CD4-positive, alpha-beta T cell treated with Interleukin-15 for 4 hours (primary cell): ENCODE measurements at regions not wholly inside any gene's neighbourhood (a gene's known extent, or its start where the extent isn't known, plus 50 kb on each side); places are given as distances from the start of the nearest gene placed in this dataset.
"Not testable (repeated sequence)": the region's sequence is repeated elsewhere in the genome, so short reads cannot be mapped to it uniquely, and the experiment has no call there.

Experiments used
- DNase-seq: peaks from one replicate; pipeline ENCODE4 v3.0.0-alpha.2; 2020; ENCODE audit warnings: low spot score

GRCh38 chr5:166724284-166724683 is 1567.2 kb upstream of the WWC1 start:
- no peak for DNase-seq

DNA sequence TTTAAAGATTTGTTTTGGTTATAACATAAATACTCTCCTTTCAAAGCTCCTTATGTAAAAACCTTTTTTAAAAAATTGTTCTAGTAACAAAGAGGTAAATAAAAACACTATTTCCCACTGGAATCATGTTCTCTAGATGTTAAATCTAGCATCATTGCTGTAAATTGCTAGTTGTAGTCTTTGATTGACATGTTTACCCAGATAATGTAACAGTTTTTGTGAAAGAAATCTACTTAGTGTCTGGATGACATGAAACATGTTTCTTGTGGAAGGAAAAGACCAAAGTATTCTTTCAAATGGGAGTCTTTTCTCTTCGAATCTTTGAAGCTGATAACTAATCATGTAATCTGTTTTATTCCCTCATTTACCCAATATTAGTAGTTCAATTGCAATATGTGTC is 1565.9 kb upstream of the WWC1 start:
- DNase-seq, result no peak

DNA sequence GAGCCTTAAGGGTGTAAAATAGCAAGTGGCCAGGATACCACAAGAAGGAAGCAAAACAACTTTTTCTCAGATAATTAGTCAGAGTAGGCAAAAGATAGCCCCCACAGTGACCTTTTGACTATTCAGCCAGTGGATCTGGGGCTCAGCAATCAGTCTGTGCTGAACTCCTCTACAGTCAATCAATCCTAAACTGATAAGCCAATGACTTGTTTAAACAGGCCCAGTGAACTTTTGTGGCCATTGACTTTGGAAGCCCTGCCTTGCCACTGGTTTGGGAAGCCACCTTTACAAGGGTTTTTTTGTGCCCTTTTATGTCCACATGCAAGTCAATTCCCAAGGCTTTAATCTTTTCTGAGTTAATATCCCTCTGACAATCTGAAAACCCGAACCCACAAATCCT is 1565.0 kb upstream of the WWC1 start:
- no peak for DNase-seq

DNA sequence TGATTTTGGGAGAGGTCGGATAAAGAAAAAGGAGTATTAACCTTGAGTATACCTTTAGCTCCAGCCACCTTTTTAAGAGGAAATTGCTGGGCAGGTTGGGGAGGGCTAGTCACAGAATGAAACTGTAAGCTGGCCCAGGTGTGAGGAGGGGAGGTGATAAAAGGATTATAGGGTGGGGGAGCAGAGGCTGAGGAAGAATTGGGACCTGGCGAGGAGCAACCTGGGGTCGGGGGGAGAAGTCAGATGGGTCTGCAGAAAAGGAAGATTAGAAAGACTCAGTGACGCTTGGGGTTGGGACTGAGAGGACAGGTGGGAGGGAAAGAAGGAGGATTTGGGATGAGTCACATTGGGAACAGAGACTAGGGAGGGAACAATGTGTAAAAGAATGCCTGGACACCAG is 1548.5 kb upstream of the WWC1 start:
- DNase-seq, result not testable (repeated sequence)

DNA sequence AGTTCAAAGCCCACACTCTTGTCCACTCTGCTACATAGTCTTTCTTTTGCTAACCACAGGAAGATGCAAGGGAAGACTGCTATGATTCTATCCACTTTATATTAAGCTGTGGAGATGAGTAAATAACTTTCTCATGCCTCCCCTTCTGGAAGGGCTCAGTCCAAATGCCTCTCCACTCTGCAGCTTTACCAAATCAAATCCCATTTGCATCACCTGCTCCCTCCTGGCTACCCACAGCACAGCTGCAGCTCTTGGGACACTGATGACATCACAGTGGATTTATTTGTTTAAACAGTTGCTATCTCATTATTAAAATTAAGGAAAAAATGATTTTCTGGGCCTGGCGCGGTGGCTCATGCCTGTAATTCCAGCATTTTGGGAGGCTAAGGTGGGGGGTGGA is 1544.9 kb upstream of the WWC1 start:
- no peak for DNase-seq

GRCh38 chr5:166750376-166750775 is 1541.1 kb upstream of the WWC1 start:
- no peak for DNase-seq

DNA sequence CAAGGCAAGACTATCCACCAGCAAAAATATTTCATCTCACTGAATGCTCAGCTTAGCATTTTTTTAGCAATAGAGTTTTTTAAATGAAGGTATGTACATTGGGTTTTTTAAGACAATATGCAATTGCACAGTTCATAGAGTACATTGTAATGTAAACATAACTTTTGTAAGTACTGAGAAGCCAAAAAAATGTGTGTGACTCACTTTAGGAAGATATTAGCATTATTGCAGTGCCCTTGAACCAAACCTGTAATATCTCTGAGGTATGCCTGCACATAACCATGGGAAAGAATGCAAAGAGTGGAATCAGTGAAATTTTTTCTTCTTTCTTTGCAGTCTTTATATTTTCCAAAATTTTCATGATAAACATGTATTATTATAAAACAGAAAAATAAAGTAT is 1533.3 kb upstream of the WWC1 start:
- no peak for DNase-seq

- DNase-seq, result no peak
Measured at GRCh38 chr5:166767858-166768257, 1523.6 kb upstream of the WWC1 start.

GRCh38 chr5:166768536-166768935 is 1522.9 kb upstream of the WWC1 start:
- no peak for DNase-seq

GRCh38 chr5:166772770-166773169 is 1518.7 kb upstream of the WWC1 start:
- no peak for DNase-seq

GRCh38 chr5:166781737-166782136 is 1509.7 kb upstream of the WWC1 start:
- DNase-seq, result no peak

DNA sequence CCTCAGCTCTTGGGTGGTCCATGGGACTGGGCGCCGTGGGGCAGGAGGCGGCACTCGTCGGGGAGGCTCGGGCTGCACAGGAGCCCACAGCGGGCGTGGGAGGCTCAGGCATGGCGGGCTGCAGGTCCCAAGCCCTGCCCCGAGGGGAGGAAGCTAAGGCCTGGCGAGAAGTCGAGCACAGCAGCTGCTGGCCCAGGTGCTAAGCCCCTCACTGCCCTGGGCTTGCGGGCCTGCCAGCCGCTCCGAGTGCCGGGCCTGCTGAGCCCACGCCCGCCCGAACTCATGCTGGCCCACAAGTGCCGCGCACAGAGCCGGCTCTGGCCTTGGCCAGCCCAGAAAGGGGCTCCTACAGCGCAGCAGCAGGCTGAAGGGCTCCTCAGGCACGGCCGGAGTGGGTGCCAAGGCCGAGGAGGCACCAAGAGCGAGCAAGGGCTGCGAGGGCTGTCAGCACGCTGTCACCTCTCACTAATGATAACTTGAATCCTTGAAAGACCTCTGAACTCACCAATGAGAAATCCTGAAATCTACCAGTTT is 1506.8 kb upstream of the WWC1 start:
- DNase-seq, result no peak

- no peak for DNase-seq
Measured at GRCh38 chr5:166786178-166786577, 1505.3 kb upstream of the WWC1 start.

DNA sequence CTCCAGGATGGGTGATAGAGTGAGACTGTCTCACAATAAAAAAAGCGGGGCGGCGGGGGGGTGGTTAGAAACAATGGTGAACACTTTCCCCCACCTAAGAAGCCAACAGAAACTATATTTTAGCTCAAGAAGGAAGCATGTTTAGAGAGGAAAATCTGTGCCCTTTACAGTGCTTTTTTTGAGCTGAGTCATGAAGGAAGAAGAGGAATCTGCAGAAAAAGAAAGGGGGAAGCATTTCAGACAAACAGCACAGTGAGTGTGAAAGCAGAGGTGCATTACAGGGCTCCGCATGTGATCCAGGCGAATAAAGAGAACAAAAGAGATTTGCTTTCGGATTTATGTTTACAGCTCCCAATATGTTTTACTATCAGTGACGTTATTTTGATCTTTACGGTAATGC is 1504.6 kb upstream of the WWC1 start:
- no peak for DNase-seq

- no peak for DNase-seq
Measured at GRCh38 chr5:166788050-166788449, 1503.4 kb upstream of the WWC1 start.

DNA sequence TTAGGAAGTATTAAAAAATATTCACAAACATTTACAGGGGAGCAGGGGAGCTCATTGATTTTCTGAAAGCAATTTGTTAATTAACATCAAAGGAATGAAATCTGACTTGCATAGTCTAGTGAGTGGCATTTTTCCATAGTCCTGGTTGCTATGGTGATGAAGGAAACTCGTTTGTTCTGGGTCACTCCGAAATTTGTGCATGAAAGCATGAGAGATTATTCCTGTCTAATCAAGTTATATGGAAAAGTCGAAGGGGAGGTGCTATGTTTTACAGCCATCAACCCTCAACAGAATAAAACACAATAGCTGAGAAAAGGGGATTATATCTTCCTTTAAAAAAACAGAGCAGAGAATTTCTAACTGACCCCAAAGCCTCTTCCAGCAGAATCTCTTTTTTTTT is 1495.7 kb upstream of the WWC1 start:
- DNase-seq, result no peak

GRCh38 chr5:166803058-166803457 is 1488.4 kb upstream of the WWC1 start:
- DNase-seq, result no peak

DNA sequence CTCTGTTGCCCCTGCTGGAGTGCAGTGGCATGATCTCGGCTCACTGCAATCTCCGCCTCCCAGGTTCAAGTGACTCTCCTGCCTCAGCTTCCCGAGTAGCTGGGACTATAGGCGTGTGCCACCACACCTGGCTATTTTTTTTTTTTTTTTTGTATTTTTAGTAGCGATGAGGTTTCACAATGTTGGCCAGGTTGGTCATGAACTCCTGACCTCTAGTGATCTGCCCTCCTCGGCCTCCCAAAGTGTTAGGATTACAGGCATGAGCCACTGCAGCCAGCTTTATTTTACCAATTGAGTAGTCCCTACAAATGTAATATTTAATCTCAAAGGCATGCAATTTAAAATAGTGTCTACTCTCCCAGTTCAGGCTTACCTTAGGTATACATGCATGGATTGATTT is 1487.2 kb upstream of the WWC1 start:
- DNase-seq, result not testable (repeated sequence)

- not testable (repeated sequence) for DNase-seq
Measured at GRCh38 chr5:166804693-166805092, 1486.8 kb upstream of the WWC1 start.

DNA sequence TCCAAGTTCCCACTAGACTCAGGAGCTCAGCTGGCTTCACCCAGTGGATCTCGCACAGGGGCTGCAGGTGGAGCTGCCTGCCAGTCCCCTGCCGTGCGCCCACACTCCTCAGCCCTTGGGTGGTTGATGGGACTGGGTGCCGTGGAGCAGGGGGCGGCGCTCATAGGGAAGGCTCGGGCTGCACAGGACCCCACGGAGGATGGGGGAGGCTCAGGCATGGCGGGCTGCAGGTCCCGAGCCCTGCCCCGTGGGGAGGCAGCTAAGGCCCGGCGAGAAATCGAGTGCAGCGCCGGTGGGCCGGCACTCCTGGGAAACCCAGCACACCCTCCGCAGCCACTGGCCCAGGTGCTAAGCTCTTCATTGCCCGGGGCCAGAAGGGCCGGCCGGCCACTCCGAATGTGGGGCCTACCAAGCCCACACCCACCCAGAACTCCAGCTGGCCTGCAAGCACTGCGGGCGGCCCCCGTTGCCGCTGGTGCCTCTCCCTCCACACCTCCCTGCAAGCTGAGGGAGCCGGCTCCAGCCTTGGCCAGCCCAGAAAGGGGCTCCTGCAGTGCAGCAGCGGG is 1481.3 kb upstream of the WWC1 start:
- not testable (repeated sequence) for DNase-seq

DNA sequence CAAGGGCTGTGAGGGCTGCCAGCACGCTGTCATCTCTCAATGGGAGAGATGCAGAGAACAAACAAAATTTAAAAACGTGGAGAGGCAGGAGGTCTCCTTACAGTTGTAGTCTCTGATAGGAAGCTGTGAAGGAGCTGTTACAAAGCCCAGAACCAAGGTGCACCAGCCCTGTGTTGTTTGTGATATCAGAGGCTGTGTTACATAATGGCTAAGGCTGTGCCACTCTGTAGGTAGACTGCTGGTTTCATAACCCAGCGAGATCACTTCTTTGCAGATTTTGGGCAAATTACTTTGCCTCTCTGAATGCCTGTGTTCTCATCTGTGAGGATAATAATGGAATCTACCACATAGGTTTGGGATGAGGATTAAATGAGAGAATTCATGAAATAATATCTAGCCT is 1480.7 kb upstream of the WWC1 start:
- DNase-seq, result no peak

DNA sequence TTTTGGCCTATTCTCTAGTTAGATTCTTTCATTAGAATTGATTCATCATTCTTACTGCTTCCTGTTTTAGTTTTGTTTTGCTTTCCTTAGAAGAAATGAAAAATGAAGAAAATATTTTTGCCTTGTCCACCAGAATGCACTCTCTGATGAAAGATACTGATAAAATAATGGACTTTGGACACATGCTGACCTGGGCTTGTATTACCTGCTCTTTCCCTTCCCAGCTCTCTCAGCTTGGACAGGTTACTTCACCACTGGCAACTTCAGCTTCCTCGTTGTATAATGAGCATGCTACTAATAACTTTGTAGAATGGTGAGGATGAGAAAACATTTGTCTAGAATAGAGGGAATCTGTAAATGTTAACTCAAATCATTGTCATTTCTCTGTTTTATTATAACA is 1468.1 kb upstream of the WWC1 start:
- DNase-seq, result no peak

- DNase-seq, result no peak
Measured at GRCh38 chr5:166834246-166834645, 1457.2 kb upstream of the WWC1 start.

DNA sequence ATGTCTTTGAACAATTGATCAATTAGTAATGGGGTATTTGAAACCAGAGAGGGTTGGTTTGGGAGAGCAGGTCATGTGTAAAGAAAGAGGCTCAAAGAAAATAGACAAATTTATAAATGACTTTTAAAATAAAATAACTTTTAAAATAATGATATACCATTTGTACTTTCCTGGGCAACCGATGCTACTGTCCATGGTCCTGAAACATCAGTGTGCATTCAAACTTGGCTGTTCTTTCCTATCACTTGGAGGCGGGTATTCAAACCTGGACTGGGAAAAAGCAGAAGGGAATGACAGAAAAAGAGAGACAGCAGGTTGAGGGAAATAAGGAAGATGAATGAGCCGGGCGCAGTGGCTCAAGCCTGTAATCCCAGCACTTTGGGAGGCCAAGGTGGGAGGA is 1446.4 kb upstream of the WWC1 start:
- DNase-seq, result no peak

- no peak for DNase-seq
Measured at GRCh38 chr5:166856791-166857190, 1434.7 kb upstream of the WWC1 start.
